Stimulated activated CD8-positive, alpha-beta memory T cell treated with anti-CD3 and anti-CD28 coated beads, Interleukin-15, amount 100 ng/mL, for 1 hour (primary cell): ENCODE measurements at regions not wholly inside any gene's neighbourhood (a gene's known extent, or its start where the extent isn't known, plus 50 kb on each side); places are given as distances from the start of the nearest gene placed in this dataset.

ENCODE experiments used
- DNase-seq: peaks from one replicate; pipeline ENCODE4 v3.0.0-alpha.2; 2020; ENCODE audit warnings: low read depth

DNA sequence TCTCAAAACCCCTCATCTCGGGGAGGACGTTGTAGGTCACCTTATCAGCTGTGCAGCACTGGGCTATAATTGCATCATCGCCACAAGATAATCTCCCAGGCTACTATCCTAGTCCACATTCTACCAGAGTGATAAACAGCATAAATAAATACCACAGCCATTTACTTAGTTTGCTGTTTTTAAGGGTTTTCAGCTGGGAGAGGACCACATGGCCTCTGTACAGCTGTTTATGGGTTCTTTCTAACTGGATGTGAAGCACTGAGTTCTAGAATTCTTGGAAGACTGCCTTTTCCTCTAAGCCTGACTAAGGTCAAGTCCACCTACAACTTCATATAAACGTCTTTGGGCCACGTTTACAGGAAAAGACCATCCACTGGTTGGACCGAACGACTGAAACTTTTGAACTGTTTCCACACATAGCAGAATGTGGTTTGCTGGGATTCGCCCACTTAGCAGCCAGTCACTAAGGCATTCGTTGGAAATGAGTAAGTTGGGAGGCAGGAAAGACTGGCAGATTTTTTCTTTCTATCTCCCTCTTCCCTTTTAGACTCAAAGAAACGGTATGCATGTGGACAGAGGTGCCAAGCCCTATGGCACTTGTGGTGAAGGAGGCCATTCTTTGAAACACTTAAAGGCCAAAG, 752.5 kb upstream of the SGCG start:
- DNase-seq, result no peak

DNA sequence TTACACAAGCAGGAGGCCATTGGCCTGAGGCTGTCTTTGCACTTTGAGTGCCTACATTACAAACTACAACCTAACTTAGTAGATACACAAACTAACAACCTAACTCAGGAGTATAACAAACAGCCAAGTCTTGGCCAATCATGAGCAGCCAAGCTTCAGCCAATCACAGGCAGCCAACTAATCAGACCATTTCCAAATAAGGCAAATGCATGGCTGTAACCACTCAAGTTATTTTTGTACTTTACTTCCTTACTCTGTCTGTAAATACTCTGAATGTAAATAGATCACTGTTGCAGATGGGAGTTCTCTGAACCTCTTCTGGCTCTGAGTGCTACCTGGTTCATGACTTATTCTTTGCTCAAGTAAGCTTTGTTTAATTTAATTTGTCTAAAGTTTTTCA, 748.1 kb upstream of the SGCG start:
- DNase-seq, result no peak

DNA sequence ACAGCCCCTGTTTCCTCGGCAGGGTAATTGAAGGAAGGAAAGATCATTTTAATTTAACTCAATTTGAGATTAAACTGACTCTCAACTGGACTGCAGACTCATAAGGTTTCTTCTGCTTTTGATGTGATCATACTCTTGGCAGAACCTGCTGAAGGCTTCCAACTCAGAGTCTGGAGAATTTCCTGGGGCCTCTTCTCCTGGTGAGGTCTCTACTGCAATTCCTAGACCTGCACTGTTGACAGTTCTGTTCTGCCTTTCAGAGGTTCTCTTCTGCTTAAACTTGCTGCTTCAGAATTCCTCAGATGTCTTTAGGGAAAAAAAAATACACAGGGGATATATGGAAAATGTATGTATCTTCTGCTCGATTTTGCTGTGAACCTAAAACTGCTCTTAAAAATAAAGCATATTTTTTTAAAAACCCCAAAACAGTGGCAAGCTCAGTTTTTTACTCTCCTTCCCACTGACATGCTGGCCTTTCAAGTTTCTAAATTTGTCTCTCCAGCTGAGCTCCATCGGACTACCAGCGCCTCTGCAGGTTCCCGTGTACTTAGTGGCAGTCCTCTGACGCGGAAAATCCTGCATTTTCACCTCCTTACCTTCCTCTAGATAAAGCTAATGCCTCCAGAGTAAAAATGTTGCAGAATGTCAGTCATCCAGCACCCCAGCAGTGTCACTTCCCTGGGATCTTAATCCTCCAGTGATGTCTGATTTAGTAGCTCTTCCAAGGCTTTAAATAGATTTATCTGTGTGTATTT, 733.5 kb upstream of the SGCG start:
- DNase-seq, result no peak

DNA sequence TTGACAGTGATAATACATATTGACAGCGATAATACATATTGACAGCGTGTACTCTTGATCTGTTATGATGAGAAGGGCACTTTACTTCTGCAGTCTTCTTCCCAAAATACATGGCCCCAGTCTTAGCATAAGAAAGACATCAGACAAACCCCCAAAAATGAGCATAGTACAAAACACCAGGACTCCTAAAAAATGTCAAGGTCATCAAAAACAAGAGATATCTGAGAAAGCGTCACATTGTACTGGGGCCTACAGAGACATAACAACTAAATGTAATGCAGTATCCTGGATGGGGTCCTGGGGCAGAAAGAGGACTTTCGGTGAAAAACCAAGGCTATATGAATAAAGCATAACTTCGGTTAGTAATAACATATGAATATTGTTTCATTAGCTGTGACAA, 731.5 kb upstream of the SGCG start:
- no peak for DNase-seq

DNA sequence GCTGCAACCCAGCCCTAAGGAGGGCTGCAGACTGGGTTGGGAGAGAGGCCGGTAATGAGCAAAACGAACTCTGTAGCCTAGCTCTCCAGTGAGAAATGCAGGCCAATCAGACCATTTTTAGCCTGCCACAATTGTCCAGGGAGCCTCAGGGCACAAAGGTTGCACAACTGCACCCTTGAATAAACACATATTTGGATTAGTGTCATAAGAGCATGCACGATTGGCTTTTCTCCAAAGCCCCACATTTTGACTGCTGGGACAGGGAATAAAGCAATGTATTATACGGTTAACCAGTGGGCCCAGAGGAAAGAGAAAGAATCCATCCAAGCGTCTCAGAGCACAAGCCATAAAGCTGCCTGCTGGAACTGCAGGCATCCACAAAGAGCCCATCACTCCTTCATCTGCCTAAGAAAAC, 729.4 kb upstream of the SGCG start:
- DNase-seq, result no peak

DNA sequence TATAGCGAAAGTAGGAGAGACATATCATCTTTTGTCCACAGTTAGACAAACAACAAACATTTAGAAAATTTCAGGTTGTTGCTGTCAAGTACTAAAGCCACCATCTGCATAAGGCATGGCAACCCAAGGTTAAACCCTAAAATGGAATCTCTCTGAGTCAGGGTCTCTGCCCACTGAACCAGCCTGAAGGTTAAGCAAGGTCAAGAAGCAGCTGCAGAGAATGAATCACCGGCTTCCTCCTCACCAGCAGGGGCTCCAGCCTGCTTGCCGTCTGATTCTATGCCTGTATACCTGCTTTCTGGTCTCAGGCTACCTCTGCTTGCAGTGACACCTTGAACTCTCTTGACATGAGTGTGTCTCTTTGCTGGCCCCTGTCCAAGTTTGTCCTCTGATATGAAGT, 726.2 kb upstream of the SGCG start:
- DNase-seq, result no peak

DNA sequence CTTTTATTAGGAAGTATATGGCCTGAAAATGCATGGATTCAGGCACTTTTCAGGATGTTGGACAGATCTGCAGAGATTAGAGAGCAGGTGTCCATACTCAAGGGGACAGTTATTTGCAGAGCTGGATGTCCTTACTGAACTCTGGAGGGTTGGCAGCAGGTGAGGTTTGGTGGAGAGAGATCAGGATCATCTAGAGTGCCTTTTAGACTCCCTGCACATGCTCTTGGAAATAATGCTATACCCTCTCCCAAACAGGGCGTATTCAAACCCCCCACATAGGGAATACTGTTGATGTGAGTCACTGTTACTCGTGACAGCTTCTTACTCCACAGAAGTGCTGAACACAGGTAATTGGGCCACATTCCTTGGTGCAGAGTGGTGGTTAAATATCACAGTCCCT, 725.7 kb upstream of the SGCG start:
- DNase-seq, result no peak

DNA sequence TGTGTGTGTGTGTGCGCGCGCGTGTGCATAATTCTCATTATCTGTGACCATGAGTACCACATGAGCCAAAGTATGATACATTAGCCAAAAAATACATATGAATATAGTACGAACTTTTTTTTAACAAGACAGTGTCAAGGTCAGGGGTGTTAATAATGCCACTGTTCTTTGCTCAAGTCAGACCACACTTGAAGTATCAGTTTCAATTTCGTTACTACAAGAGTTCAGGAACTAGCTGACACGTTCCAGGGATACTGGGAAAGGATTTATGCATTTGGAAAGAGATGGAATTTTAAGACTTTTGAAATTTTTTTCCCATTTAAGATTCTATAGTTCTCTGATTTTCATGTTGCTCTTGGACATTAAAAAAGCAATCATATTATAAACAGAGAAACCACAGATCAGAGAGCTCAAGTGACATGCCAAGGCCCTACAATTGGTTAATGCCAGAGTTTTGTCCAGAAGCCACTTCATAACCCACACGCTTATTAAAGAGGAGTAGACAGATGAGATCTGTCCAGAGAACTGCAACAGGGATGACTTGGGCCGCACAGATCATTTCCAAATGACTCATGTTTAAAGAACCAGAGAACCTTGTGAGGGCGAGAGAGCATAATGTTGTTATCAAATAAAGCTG, 718.8 kb upstream of the SGCG start:
- no peak for DNase-seq

DNA sequence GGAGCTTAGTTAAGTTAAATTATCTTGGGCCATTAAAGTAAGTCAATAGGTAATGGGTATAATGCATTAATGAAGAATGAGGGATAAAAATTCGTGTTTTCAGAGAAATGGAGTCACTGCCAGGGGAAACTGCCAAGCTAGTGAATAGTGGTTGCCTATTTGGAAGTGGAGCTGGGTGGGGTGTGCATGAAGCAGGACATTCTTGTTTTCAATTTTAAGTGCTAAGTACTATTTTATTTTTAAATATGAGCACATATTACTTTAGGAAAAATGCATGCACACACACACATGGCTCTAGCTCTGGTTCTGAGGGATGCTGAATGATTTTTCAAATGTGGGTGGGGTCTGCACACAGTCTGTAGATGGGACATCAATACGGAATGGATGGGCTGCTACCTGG, 717.7 kb upstream of the SGCG start:
- no peak for DNase-seq

DNA sequence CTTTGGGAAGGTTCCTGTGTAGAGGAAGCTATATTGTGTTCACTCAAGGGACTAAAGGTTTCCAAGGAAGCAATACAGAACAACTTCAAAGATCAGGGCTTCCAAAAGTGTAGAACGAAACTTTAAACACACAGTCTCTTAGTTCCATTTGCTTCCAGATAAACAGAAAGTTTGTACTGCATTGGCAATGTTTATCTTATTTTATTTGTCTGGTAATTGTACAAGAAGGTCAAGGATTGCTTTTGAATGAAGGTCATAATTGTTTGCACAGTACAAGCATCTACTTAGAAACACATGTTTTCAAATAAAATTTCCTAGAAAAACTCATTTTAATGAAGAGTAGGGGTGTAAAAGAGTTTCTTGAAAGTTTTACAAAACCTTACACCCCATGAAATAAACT, 712.7 kb upstream of the SGCG start:
- no peak for DNase-seq

DNA sequence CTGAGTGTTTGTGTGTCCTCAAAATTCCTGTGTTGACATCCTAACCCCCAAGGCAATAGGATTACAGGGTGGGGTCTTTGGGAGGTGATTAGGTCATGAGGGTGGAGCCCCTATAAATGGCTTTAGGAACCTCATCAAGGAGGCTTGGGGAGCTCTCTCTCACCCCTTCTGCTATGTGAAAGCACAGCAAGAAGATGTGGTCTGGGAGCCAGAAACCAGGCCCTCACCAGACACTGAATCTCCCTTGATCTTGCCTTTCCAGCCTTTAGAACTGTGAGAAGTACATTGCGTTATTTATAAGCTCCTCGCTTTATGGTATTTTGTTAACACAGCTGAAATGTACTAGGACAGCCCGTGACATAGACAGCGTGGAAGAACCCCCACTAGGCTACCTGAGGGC, 712.0 kb upstream of the SGCG start:
- no peak for DNase-seq

DNA sequence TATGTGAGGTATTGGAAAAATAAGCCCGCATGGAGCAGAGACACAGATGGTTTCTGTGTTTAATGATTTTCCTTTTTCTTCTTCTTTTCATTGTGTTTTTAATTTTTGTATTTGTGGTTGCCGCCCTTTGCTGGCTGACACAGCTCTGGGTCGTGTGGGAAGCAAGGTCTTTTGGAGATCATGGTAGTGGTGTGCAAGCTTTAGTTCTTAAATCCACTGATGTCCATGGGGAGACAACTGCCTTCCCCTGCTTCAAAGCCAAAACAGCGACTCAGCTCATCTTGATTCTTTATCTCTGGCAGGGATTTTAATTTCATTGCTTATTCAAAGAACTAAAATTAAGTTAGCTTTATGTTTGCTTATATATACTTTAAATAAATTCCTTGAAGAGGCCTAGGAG, 711.3 kb upstream of the SGCG start:
- no peak for DNase-seq

DNA sequence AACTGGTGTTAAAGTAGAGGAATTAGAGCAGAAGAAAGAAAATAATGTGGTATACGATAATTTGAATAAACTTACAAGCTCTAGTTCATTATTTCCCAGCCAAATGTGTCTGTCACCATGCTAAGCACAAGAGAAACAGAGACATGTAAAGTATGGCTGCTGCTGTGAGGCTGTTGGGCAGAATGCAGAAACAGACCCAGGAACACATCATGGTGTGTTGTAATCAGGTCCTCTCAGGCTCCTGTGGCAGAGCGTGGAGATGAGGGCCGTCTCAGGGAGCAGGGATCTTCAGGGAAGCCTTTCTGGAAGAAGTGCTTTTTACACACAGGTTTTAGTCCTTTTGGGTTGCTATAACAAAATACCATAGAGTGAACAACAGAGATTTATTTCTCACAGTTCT, 710.7 kb upstream of the SGCG start:
- no peak for DNase-seq

DNA sequence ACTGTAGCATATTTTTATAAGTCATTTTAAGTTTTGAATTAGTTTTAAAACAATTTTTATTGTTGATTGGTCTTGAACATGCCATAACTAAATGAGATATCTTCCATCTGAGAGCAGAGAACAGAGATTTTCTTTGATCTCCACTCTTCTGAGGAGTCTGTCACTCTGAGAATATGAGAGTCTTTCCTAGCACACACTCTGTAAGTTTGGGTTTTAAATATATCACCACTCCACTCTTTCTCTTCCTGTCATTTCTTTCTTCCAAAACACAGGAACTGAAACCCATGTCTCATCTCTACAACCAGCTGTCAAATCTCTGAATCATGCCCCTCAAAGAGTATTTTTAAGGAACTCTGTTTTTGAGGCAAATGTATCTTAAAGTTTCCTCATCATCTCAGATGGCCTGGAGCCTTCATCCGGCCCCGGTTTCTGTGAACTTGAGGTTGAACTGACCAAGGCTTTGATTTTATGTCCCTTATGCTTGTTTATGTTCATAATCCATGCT, 698.2 kb upstream of the SGCG start:
- no peak for DNase-seq

DNA sequence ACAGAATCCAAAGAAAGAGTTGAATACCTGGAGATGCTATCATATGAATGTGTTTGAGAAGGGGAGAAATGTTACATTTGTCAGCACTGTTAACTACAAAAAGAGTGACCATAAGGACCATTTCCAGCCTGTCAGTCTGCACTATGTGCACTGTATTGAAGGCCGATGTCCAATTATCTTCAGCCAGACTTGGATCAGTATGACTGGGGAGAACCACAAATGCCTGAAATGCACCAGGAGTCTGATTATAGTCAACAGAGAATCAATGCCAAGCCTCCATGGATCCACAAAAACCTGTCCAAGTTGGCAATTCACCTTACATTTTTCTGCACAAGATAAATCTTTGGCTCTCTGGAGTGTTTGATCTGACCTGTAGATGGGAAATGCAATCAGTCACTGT, 697.5 kb upstream of the SGCG start:
- no peak for DNase-seq

DNA sequence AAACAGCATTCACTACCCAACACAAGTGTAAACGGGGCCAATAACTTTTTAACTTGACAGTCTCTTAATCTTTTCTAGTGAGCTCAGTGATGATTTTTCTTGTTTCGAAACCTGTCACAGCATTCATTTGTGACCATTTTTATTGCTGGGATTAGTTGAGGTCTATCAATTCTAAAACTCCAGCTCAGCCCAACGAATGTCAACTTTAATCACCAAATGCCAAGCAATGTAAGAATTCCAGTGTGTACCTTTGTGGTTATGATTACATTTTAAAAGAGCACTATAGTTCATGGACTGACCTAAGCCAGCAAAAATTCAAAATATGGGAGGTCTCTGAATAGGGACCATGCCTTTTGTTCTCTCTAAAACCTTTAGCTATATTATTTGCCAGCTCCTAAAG, 694.3 kb upstream of the SGCG start:
- DNase-seq, result no peak

DNA sequence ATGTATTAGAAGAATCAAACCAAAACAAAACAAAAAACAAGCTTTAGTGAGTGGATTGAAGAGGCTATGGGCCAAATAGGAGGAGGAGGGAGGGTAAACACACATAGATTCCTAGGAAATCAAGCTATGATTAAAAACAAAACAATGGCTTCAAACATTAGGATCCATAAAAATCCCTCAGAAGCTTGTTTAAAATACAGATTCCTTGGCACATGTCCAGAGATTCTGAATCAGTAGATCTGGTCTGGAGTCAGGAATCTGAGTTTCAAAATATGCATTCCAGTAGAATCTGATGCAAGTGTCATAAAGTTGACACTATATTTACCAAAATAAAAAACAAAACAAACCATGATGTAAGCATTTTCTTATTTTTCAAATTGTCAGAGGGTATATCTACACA, 692.8 kb upstream of the SGCG start:
- DNase-seq, result no peak

DNA sequence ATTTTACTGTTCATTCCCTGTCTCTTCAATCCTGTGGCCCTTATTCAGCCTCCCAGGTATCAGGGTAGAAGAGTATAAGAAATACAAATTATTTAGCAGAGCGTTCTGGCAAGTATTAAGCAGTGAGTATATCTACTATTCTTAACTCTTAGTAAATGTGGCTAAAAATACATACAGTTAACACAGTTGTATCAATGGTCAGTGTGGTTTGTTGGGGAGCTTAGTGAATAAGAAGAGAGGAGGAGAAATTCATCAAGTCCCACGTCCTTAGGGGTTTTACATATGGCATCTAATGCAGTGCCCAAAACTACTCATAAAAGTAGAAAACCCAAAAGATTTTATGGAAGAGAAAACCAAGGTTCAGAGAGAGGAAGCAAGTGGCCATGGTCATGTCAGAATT, 691.0 kb upstream of the SGCG start:
- no peak for DNase-seq

DNA sequence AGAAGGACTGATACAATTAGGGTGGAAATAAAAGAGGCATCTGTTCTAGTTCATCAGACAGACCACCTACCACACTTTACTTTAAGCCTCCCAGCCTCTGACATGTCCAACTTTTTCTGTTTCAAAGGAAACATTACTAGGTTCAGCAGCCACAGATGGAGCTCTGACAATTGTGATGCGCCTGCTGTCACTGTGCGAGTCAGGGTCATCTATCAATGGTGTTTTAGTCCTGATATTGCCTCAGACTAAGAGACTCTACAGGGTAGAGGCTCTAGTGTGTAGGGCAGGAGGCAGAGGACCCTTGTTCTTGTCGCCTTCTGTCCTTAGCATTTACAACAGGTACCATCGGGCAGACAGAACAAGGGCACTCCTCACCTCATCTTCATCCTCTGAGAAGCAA, 685.0 kb upstream of the SGCG start:
- no peak for DNase-seq

DNA sequence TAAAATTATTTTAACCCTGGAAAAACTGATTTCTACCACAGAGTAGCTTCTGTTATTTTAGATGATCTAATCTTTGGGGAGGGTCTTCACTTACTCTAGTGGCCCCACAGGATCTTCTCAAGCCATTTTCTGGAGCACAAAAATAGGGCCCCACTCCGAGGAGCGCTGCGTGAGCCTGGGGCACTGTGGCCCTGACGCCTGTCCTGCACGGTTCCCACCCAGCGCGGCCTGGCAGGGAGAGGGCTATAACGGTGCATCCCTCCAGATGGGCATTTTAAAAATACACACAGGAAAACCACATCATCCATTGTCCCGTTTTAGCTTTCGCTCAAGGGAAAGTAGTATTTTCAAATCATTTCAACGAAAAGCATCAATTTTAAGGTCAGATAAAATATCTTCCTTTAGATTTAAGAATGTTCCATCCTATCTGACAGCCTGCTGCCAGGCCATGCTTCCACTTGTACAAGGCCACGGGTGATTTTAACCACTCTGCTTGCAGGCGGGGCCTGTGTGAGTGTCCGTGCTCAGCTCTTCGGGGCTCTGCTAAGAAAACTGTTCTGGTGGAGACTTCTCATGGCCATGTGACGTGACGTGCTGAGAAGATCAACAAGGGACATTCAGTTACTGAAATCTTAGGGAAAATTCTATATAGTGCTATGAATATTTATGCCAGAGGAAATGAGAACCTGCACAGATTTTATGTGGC, 683.8 kb upstream of the SGCG start:
- DNase-seq, result no peak

DNA sequence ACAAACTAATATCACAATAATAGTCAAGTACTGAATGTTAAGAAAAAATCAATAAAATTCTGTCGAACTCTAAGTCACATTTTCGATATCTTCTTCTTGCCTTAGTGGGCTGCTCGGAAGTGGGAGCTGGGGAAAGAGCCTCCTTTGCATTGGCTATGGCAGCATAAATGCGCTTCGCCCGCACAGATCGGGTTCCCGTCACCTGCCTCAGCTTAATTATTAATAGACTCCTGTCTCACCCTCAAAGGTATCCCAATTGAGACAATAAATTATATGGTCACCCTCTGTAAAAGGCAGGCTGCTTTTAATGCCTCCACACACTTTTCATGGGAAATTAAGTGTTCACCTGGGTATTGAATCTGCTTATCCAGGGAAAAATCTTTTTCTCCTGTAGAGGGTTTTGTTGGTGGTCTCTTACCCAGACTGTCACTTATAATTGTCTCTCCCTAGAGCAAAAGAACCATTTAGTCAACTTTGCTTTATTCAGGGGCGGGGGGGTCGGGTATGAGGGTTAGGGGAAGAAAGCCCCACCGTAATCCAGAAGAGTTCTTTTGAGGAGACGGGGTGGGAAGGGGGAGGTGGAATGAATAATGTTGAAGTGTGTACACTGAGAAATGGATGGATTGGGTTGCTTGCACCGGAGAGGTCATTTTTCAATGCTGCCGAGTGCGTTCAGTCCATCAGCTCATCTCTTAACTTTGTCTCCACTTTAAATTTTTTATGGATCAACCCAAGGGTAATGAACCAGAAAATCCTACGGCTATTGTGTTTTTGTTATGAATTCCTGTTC, 682.6 kb upstream of the SGCG start:
- no peak for DNase-seq

DNA sequence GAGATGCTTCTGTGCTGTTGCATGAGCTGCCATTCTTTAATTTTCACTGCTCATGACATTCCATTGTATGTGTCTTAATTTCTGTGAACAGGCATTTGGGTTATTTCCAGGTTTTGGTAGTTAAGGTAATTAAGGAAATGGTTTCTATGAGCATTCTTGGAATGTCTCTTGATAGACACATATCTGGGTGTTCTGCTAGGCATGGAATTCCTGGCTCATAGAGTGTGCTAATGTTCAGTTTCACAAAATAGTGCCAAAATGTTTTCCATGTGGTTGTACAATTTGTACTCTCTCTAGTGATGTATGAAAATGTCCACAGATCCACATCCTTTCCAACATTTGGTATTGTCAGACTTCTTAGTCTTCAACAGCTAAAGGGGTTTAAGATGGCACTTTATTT, 680.9 kb upstream of the SGCG start:
- DNase-seq, result no peak
